PC-3 (cell line): ENCODE measurements at regions not wholly inside any gene's neighbourhood (a gene's known extent, or its start where the extent isn't known, plus 50 kb on each side); places are given as distances from the start of the nearest gene placed in this dataset.
"Not testable (repeated sequence)": the region's sequence is repeated elsewhere in the genome, so short reads cannot be mapped to it uniquely, and the experiment has no call there.

ENCODE experiments used
- EZH2 ChIP-seq: fragments of 300-600 bp; sonication (generic); IDR thresholded peaks from one replicate; pipeline ENCODE4 v1.6.1; 2017; ENCODE audit warnings: antibody characterized with exemption, mild to moderate bottlenecking, low read length; ENCODE audit not compliant: unreplicated experiment
- EZH2phosphoT487 ChIP-seq: fragments of 300-600 bp; sonication (generic); IDR thresholded peaks from 2 replicates; pipeline ENCODE4 v1.6.1; 2018; ENCODE audit warnings: mild to moderate bottlenecking, antibody characterized with exemption, low read length, borderline replicate concordance
- TF ChIP-seq, protein P1 (sequence below): fragments of 300-600 bp; sonication (generic); conservative IDR thresholded peaks from 2 replicates; pipeline ENCODE4 v1.5.1; 2017; ENCODE audit warnings: antibody characterized with exemption, low read depth, mild to moderate bottlenecking, low read length

DNA sequence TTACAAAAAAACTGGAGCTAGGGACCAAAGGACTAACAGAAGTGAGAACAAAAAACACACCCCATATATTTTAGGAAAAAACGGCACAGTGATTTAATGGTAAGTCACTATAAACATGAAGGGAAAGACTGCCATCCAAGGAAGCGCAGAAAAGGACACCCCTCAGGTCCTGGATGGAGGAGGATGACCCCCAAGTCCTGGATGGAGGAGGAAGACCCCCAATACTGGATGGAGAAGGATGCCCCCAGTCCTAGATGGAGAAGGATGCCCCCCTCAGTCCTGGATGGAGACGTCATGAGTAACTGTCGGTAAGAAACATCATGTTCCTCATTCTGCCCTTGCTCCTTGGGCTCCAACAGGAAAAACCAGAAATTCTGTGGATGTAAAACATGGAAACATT lies 89.9 kb downstream of the POTEG start:
- TF ChIP-seq, protein P1, sequence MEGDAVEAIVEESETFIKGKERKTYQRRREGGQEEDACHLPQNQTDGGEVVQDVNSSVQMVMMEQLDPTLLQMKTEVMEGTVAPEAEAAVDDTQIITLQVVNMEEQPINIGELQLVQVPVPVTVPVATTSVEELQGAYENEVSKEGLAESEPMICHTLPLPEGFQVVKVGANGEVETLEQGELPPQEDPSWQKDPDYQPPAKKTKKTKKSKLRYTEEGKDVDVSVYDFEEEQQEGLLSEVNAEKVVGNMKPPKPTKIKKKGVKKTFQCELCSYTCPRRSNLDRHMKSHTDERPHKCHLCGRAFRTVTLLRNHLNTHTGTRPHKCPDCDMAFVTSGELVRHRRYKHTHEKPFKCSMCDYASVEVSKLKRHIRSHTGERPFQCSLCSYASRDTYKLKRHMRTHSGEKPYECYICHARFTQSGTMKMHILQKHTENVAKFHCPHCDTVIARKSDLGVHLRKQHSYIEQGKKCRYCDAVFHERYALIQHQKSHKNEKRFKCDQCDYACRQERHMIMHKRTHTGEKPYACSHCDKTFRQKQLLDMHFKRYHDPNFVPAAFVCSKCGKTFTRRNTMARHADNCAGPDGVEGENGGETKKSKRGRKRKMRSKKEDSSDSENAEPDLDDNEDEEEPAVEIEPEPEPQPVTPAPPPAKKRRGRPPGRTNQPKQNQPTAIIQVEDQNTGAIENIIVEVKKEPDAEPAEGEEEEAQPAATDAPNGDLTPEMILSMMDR: not testable (repeated sequence)
- TF ChIP-seq EZH2, EZH2phosphoT487: not testable (repeated sequence)
